Large intestine (tissue), 3 donors: ENCODE measurements at regions not wholly inside any gene's neighbourhood (a gene's known extent, or its start where the extent isn't known, plus 50 kb on each side); places are given as distances from the start of the nearest gene placed in this dataset.

ENCODE experiments used
- DNase-seq, 2 donors: peaks; one replicate each; pipeline versions ENCODE4 v3.0.0 to v3.0.0-alpha.2; 2013
- H3K27ac ChIP-seq: one replicate; pipeline ENCODE4 v1.5.1; 2013; ENCODE audit warnings: low read length
- H3K27me3 ChIP-seq: 2 replicates; pipeline ENCODE4 v1.6.1; 2013; ENCODE audit warnings: low read length; ENCODE audit not compliant: control insufficient read depth, insufficient read depth
- H3K36me3 ChIP-seq: 2 replicates; pipeline ENCODE4 v1.6.1; 2013; ENCODE audit warnings: low read length; ENCODE audit not compliant: control insufficient read depth, insufficient read depth
- H3K4me1 ChIP-seq: one replicate; pipeline ENCODE4 v1.6.1; 2013; ENCODE audit warnings: low read length; ENCODE audit not compliant: control insufficient read depth, insufficient read depth
- H3K4me3 ChIP-seq: one replicate; pipeline ENCODE4 v1.5.1; 2013; ENCODE audit warnings: low read length
- H3K9me3 ChIP-seq: one replicate; pipeline ENCODE4 v1.6.1; 2013; ENCODE audit warnings: mild to moderate bottlenecking, low read depth, low read length, moderate library complexity; ENCODE audit not compliant: control insufficient read depth
- WGBS: methylation state at CpG from one replicate; pipeline ENCODE4 v1.1.5; 2013; ENCODE audit warnings: low lambda C conversion rate; ENCODE audit not compliant: insufficient coverage; 5-methylcytosine and 5-hydroxymethylcytosine counted together

DNA sequence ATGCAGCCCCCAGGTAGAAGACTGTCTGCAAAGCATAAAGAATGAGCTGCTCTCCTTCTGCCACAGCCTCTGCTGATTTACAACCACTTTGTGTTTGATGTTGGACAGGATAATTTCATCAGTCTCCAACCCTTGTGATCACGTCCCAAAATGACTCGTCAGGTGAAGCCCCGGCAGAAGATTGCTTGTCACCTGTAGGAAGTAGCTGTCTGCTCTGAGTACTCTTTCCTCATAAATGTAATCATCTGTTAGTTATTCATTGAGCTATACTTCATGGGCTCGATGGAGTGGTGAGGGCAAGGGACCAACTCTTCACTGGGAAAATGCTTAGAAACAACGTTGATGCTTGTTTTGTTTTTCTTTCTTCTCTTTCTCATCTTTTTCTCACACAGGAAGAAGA, 290.9 kb upstream of the SP8 start:
- Histone ChIP-seq H3K4me1 (peaks cover 2% of the 10 kb centered on the region), H3K4me3 (no peak overlapping the region), H3K9me3 (no peaks in the 10 kb centered on the region), H3K36me3 (no peaks in the 10 kb centered on the region), H3K27me3 (no peaks in the 10 kb centered on the region), H3K27ac (no peak overlapping the region)
- DNase-seq: no peak
- 80% methylated on average over 1 of the region's 5 CpGs for WGBS

- H3K27me3 ChIP-seq: no peaks in the 10 kb centered on the region
- peak in 1 of 2 donors; percentile 18 for DNase-seq
- no peaks in the 10 kb centered on the region for H3K9me3 ChIP-seq
- peaks cover 3% of the 10 kb centered on the region for H3K4me1 ChIP-seq
- no peak overlapping the region for H3K4me3 ChIP-seq
- H3K27ac ChIP-seq: no peak overlapping the region
- no peaks in the 10 kb centered on the region for H3K36me3 ChIP-seq
- no CpG with 5 or more reads among the region's 7 CpGs for WGBS
Measured at GRCh38 chr7:21084286-21084685, 297.6 kb upstream of the SP8 start.

GRCh38 chr7:21086688-21087087, 300.0 kb upstream of the SP8 start:
- Histone ChIP-seq H3K36me3 (no peaks in the 10 kb centered on the region), H3K4me1 (peaks cover 3% of the 10 kb centered on the region), H3K9me3 (no peaks in the 10 kb centered on the region), H3K4me3 (no peak overlapping the region), H3K27ac (no peak overlapping the region), H3K27me3 (no peaks in the 10 kb centered on the region)
- peak in 1 of 2 donors; percentile 52 for DNase-seq

DNA sequence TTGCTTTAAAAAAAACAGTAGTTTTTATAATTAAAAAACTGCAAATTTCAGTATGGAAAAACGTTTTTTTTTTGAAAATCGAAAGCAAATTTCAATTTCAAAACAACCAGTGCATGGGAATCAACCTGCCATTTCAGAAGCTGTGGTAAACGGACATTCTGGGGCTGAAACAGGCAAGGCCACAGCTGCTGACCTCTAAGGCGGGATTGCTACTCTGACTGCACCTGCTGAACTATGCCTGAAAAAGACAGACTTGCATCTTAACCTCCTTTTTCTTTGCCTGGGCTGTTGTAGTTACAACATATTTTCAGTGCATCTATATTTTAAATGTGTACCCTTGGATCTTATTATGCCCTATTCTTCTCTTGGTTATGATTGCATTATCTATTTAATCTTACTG, 303.0 kb upstream of the SP8 start:
- no peak overlapping the region for H3K4me3 ChIP-seq
- no peak for DNase-seq
- no peaks in the 10 kb centered on the region for H3K27me3 ChIP-seq
- WGBS: 59% methylated on average over 2 of the region's 4 CpGs
- H3K27ac ChIP-seq: no peak overlapping the region
- no peaks in the 10 kb centered on the region for H3K36me3 ChIP-seq
- no peaks in the 10 kb centered on the region for H3K9me3 ChIP-seq
- peaks cover 3% of the 10 kb centered on the region for H3K4me1 ChIP-seq

GRCh38 chr7:21092766-21093702, 306.3 kb upstream of the SP8 start:
- no CpG with 5 or more reads among the region's 9 CpGs for WGBS
- no peak overlapping the region for H3K27ac ChIP-seq
- DNase-seq: no peak

DNA sequence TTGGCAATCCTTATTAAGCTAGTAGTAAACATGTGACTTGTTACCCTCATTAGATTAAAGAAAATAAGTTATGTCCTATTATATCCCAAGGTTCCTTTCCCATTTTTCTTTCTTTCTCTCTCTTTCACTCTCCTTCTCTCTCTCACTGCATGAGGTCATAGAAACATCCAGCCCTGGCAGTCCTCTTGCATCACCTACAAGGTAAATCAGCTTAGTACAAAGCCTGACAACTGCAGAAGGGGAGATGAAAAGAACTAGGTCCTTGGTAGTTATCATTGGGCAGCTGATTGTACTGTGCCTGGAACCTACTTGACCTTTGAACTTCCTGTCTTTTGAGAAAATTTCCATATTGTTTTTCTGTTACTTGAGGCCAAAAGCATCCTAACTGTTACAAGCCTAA, 307.9 kb upstream of the SP8 start:
- no peak for DNase-seq
- no peaks in the 10 kb centered on the region for H3K4me1 ChIP-seq
- no peaks in the 10 kb centered on the region for H3K27me3 ChIP-seq
- H3K27ac ChIP-seq: no peak overlapping the region
- no peaks in the 10 kb centered on the region for H3K36me3 ChIP-seq
- no peaks in the 10 kb centered on the region for H3K9me3 ChIP-seq
- no peak overlapping the region for H3K4me3 ChIP-seq

More at GRCh38 chr7:21092766-21093702, 306.3 kb upstream of the SP8 start:
- Histone ChIP-seq H3K4me1 (no peaks in the 10 kb centered on the region), H3K36me3 (no peaks in the 10 kb centered on the region), H3K4me3 (no peak overlapping the region), H3K9me3 (no peaks in the 10 kb centered on the region), H3K27me3 (no peaks in the 10 kb centered on the region)

DNA sequence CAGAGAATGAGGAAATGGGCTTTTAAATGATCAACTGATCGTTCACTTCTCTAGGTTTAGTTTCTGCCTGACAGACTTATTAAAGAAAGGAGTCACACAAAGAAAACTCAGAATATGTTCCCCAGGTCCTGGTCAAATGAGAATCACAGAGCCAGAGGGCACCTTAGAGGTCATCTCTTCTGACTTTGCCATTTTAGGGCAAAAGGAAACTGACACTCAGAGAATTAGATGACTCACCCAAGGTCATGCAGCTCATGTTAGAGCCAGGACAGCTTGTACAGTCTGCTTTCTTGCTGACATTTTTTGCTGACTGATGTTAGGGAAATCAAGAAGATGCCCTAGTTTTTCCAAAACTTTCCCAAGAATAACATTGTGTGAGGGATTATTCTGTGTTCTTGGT, 312.7 kb upstream of the SP8 start:
- 67% methylated on average over 1 of the region's 1 CpG for WGBS
- Histone ChIP-seq H3K36me3 (no peaks in the 10 kb centered on the region), H3K27ac (no peak overlapping the region), H3K9me3 (no peaks in the 10 kb centered on the region), H3K4me3 (no peak overlapping the region), H3K27me3 (no peaks in the 10 kb centered on the region), H3K4me1 (no peaks in the 10 kb centered on the region)
- no peak for DNase-seq

- Histone ChIP-seq H3K9me3 (no peaks in the 10 kb centered on the region), H3K4me3 (no peak overlapping the region), H3K4me1 (no peaks in the 10 kb centered on the region), H3K27ac (no peak overlapping the region), H3K27me3 (no peaks in the 10 kb centered on the region), H3K36me3 (no peaks in the 10 kb centered on the region)
- DNase-seq: no peak
Measured at GRCh38 chr7:21099955-21100354, 313.3 kb upstream of the SP8 start.

- H3K4me3 ChIP-seq: no peak overlapping the region
- WGBS: no CpG with 5 or more reads among the region's 2 CpGs
- H3K27me3 ChIP-seq: no peaks in the 10 kb centered on the region
- no peaks in the 10 kb centered on the region for H3K36me3 ChIP-seq
- H3K27ac ChIP-seq: no peak overlapping the region
- no peaks in the 10 kb centered on the region for H3K4me1 ChIP-seq
- no peaks in the 10 kb centered on the region for H3K9me3 ChIP-seq
- peak in 1 of 2 donors; percentile 54 for DNase-seq
Measured at GRCh38 chr7:21101541-21101940, 314.9 kb upstream of the SP8 start.

DNA sequence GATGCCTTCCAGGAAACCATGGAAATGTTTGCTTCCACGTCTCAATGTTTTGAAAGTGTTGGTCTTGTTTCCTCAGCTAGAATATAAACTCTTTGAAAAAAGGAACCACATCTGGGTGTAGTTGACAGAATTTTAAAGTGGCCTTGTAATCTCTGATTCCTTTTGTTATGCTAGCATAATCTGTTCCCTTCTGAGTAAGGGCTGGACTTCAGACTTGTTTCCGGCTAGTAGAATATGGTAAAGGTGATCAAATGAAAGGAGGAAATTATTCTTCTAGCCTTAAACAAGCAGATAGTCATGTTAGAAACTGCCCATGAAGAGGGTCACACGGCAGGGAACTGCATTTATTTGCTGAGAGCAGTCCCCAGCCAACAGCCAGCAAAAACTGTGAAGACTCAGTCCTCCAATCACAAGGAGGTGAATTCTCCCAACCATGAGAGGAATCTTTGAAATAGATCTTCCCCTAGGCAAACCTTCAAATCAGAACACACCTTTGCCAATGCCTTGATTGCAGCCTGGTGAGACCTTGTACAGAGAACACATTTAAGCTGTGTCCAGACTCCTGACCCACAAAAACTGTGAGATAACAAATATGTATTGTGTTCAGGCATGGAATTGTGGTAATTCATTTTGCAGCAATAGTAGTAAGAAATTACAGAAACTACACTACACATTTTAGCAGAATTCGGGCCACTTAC, 316.9 kb upstream of the SP8 start:
- H3K36me3 ChIP-seq: no peaks in the 10 kb centered on the region
- no peaks in the 10 kb centered on the region for H3K27me3 ChIP-seq
- no peaks in the 10 kb centered on the region for H3K9me3 ChIP-seq
- no peak overlapping the region for H3K27ac ChIP-seq
- WGBS: no CpG with 5 or more reads among the region's 4 CpGs
- H3K4me3 ChIP-seq: no peak overlapping the region
- no peak for DNase-seq
- no peaks in the 10 kb centered on the region for H3K4me1 ChIP-seq

DNA sequence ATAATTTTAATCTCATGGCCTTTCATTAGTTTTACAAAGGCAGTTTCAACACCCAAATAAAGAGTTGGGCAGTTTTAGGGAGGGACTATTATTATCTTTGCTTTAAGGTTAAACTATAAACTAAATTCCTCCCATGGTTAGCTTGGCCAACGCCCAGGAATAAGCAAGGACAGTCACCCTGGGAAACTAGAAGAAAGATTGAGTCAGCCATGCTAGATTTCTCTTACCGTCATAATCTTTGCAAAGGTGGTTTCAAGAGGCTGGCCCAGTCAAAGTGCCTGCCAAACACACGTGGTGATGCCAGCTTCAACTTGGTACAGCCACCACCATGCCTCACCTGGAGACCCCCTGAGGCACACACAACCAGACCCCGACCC, 317.4 kb upstream of the SP8 start:
- WGBS: 20% methylated on average over 1 of the region's 4 CpGs
- Histone ChIP-seq H3K36me3 (no peaks in the 10 kb centered on the region), H3K27me3 (no peaks in the 10 kb centered on the region), H3K4me3 (no peak overlapping the region), H3K27ac (no peak overlapping the region), H3K4me1 (no peaks in the 10 kb centered on the region), H3K9me3 (no peaks in the 10 kb centered on the region)
- no peak for DNase-seq
